H1 (cell line): ENCODE measurements at regions not wholly inside any gene's neighbourhood (a gene's known extent, or its start where the extent isn't known, plus 50 kb on each side); places are given as distances from the start of the nearest gene placed in this dataset.
A peak's percentile ranks its signal among the peaks of the same experiment; 100 is the strongest.

Source experiments
- CTCF ChIA-PET: fragments of 300-600 bp; sonication (Branson Sonifier 250); formaldehyde crosslinking; loops from one replicate; lab custom pipeline; 2021; ENCODE audit not compliant: partially characterized antibody; lab: Charles Lee
- POLR2A ChIA-PET: fragments of 300-600 bp; sonication (Branson Sonifier 250); formaldehyde crosslinking; loops from one replicate; lab custom pipeline; 2021; ENCODE audit warnings: inconsistent platforms; ENCODE audit not compliant: partially characterized antibody; lab: Charles Lee
- DNase-seq, 2 experiments: peaks; one replicate each; pipeline versions ENCODE4 v3.0.0 to v3.0.0-alpha.2; 2010 to 2022; ENCODE audit warnings: low spot score in 2 of 2, low read depth in 1 of 2, mixed read lengths in 1 of 2
- FAIRE-seq: peaks from 2 replicates; lab custom pipeline; 2011; peaks lifted over from hg19 to GRCh38; lab: Jason Lieb, UNC
- H2AFZ ChIP-seq: 2 replicates; pipeline ENCODE4 v1.8.1; 2012; ENCODE audit warnings: low read length, inconsistent platforms
- H2AK5ac ChIP-seq: 2 replicates; pipeline ENCODE4 v1.6.1; 2013; ENCODE audit warnings: low read depth, low read length
- H2BK120ac ChIP-seq: replicated peaks from 2 replicates; pipeline ENCODE3; 2013; ENCODE audit warnings: low read depth, low read length, inconsistent platforms
- H2BK12ac ChIP-seq: 2 replicates; pipeline ENCODE4 v1.6.1; 2013; ENCODE audit warnings: low read depth, low read length
- H2BK15ac ChIP-seq: 2 replicates; pipeline ENCODE4 v1.6.1; 2013; ENCODE audit warnings: low read length
- H2BK20ac ChIP-seq: 2 replicates; pipeline ENCODE4 v1.6.1; 2013; ENCODE audit warnings: low read length
- H2BK5ac ChIP-seq: 2 replicates; pipeline ENCODE4 v1.6.1; 2013; ENCODE audit warnings: low read depth, low read length
- H3K14ac ChIP-seq: 2 replicates; pipeline ENCODE4 v1.6.1; 2013; ENCODE audit warnings: inconsistent platforms; ENCODE audit not compliant: insufficient read length
- H3K18ac ChIP-seq: 2 replicates; pipeline ENCODE4 v1.6.1; 2013; ENCODE audit warnings: low read length; ENCODE audit errors: extremely low read depth
- H3K23ac ChIP-seq: 2 replicates; pipeline ENCODE4 v1.6.1; 2013; ENCODE audit warnings: inconsistent platforms; ENCODE audit not compliant: insufficient read length
- H3K23me2 ChIP-seq: 2 replicates; pipeline ENCODE4 v1.6.1; 2013; ENCODE audit warnings: low read depth, low read length
- H3K27ac ChIP-seq: 2 replicates; pipeline ENCODE4 v1.6.1; 2011; ENCODE audit warnings: low read depth, low read length, inconsistent platforms
- H3K27me3 ChIP-seq, 4 experiments: replicated peaks in 1 of 4; 1 replicate in 1 of 4; 2 replicates in 3 of 4; pipeline versions ENCODE4 v1.6.1 to v1.8.1; 2011 to 2013; ENCODE audit warnings: low read length in 3 of 4, mild to moderate bottlenecking in 3 of 4, inconsistent platforms in 2 of 4, mixed read lengths in 2 of 4, moderate library complexity in 1 of 4; ENCODE audit not compliant: control insufficient read depth in 3 of 4, insufficient read depth in 3 of 4; ENCODE audit errors: extremely low read depth in 1 of 4
- H3K36me3 ChIP-seq, 4 experiments: 2 replicates each; pipeline versions ENCODE4 v1.6.1 to v1.8.1; 2011 to 2013; ENCODE audit warnings: mild to moderate bottlenecking in 4 of 4, low read length in 3 of 4, moderate library complexity in 2 of 4, control low read depth in 1 of 4, inconsistent platforms in 1 of 4; ENCODE audit not compliant: insufficient read depth in 4 of 4, control insufficient read depth in 2 of 4
- H3K4ac ChIP-seq: replicated peaks from 2 replicates; pipeline ENCODE3; 2013; ENCODE audit warnings: low read length, low read depth, mixed read lengths, inconsistent platforms; ENCODE audit not compliant: insufficient read length
- H3K4me1 ChIP-seq, 4 experiments: replicated peaks in 1 of 4; 1 replicate in 1 of 4; 2 replicates in 3 of 4; pipeline versions ENCODE4 v1.6.1 to v1.8.1; 2011 to 2013; ENCODE audit warnings: low read length in 3 of 4, inconsistent platforms in 2 of 4, mixed read lengths in 1 of 4; ENCODE audit not compliant: insufficient read depth in 4 of 4, control insufficient read depth in 3 of 4
- H3K4me2 ChIP-seq, 2 experiments: 2 replicates each; pipeline versions ENCODE4 v1.6.1 to v1.8.1; 2011 to 2013; ENCODE audit warnings: low read depth in 2 of 2, low read length in 2 of 2, control low read depth in 1 of 2, inconsistent platforms in 1 of 2, mild to moderate bottlenecking in 1 of 2; ENCODE audit not compliant: insufficient read depth in 1 of 2
- H3K4me3 ChIP-seq, 4 experiments: fragments of 200-600, 300-600 bp in 1 of 4; sonication (generic), shearing (Covaris generic), sonication (Bioruptor Twin) in 1 of 4; 2 replicates each; pipeline versions ENCODE4 v1.5.1 to v1.8.1; 2011 to 2016; ENCODE audit warnings: low read length in 4 of 4, low read depth in 3 of 4, control low read depth in 2 of 4, inconsistent platforms in 2 of 4, mild to moderate bottlenecking in 2 of 4, mixed read lengths in 1 of 4, moderate library complexity in 1 of 4; ENCODE audit not compliant: insufficient read depth in 2 of 4; ENCODE audit errors: extremely low read depth in 1 of 4
- H3K56ac ChIP-seq: replicated peaks from 2 replicates; pipeline ENCODE3; 2013; ENCODE audit warnings: low read depth, mild to moderate bottlenecking, mixed read lengths, low read length, inconsistent platforms; ENCODE audit not compliant: insufficient read length
- H3K79me1 ChIP-seq: 2 replicates; pipeline ENCODE4 v1.6.1; 2013; ENCODE audit warnings: low read depth, low read length, control low read depth
- H3K79me2 ChIP-seq, 2 experiments: 2 replicates each; pipeline versions ENCODE4 v1.6.1 to v1.8.1; 2012 to 2013; ENCODE audit warnings: low read length in 2 of 2, mild to moderate bottlenecking in 2 of 2, inconsistent platforms in 1 of 2; ENCODE audit not compliant: insufficient read depth in 2 of 2, control insufficient read depth in 1 of 2
- H3K9ac ChIP-seq, 4 experiments: replicated peaks in 1 of 4; 1 replicate in 1 of 4; 2 replicates in 3 of 4; pipeline versions ENCODE4 v1.6.1 to v1.8.1; 2011 to 2013; ENCODE audit warnings: low read depth in 3 of 4, low read length in 3 of 4, control low read depth in 2 of 4, mild to moderate bottlenecking in 2 of 4, moderate library complexity in 2 of 4, inconsistent platforms in 1 of 4; ENCODE audit errors: extremely low read depth in 1 of 4
- H3K9me3 ChIP-seq, 2 experiments: 2 replicates each; pipeline versions ENCODE4 v1.6.1 to v1.8.1; 2012 to 2013; ENCODE audit warnings: mild to moderate bottlenecking in 2 of 2, moderate library complexity in 2 of 2, control low read depth in 1 of 2, inconsistent platforms in 1 of 2, low read depth in 1 of 2, low read length in 1 of 2, mixed read lengths in 1 of 2; ENCODE audit not compliant: insufficient read depth in 2 of 2
- H4K20me1 ChIP-seq, 2 experiments: replicated peaks in 1 of 2; 2 replicates each; pipeline versions ENCODE3 to v1.8.1; 2011 to 2013; ENCODE audit warnings: inconsistent platforms in 2 of 2, low read length in 2 of 2, mild to moderate bottlenecking in 1 of 2; ENCODE audit not compliant: insufficient read depth in 2 of 2, control insufficient read depth in 1 of 2
- H4K5ac ChIP-seq: 2 replicates; pipeline ENCODE4 v1.6.1; 2013; ENCODE audit warnings: low read length, low read depth, mixed read lengths, inconsistent platforms; ENCODE audit not compliant: insufficient read length
- H4K8ac ChIP-seq: 2 replicates; pipeline ENCODE4 v1.8.0; 2013; ENCODE audit warnings: mild to moderate bottlenecking, moderate library complexity, low read length, inconsistent platforms; ENCODE audit not compliant: insufficient read depth; ENCODE audit errors: extremely low read depth
- H4K91ac ChIP-seq: replicated peaks from 2 replicates; pipeline ENCODE3; 2013; ENCODE audit warnings: low read length, mixed read lengths, inconsistent platforms; ENCODE audit not compliant: insufficient read length
- CTCF ChIP-seq, 3 experiments: IDR thresholded peaks; 1 replicate in 2 of 3; 2 replicates in 1 of 3; pipeline versions ENCODE4 v1.5.1 to v1.6.1; 2011; ENCODE audit warnings: low read length in 3 of 3, mild to moderate bottlenecking in 3 of 3, inconsistent platforms in 2 of 3, low read depth in 1 of 3, moderate library complexity in 1 of 3; ENCODE audit not compliant: insufficient read depth in 1 of 3; ENCODE audit errors: control extremely low read depth in 1 of 3
- RAD21 ChIP-seq, 2 experiments: IDR thresholded peaks in 1 of 2; conservative IDR thresholded peaks in 1 of 2; 2 replicates each; pipeline ENCODE4 v1.6.1; 2011; ENCODE audit warnings: low read depth in 2 of 2, low read length in 2 of 2, improper control_type of control experiment in 1 of 2, inconsistent platforms in 1 of 2, mild to moderate bottlenecking in 1 of 2, moderate library complexity in 1 of 2
- RFX5 ChIP-seq: IDR thresholded peaks from 2 replicates; pipeline ENCODE4 v1.6.1; 2011; ENCODE audit warnings: low read depth, low read length, improper control_type of control experiment, borderline replicate concordance
- SP1 ChIP-seq: IDR thresholded peaks from 2 replicates; pipeline ENCODE4 v1.6.1; 2011; ENCODE audit warnings: low read depth, low read length
- TAF7 ChIP-seq: optimal IDR thresholded peaks from 2 replicates; pipeline ENCODE3; 2011; ENCODE audit warnings: low read depth, mild to moderate bottlenecking, inconsistent platforms, low read length, moderate library complexity, borderline replicate concordance
- TCF12 ChIP-seq: IDR thresholded peaks from 2 replicates; pipeline ENCODE4 v1.6.1; 2011; ENCODE audit warnings: low read depth, mild to moderate bottlenecking, low read length
- WGBS, 2 experiments: shearing (Covaris generic) in 1 of 2; methylation state at CpG; one replicate each; pipeline versions ENCODE4 v1.1.6 to v1.1.7; 2013 to 2015; ENCODE audit warnings: low lambda C conversion rate in 2 of 2, mixed read lengths in 2 of 2, inconsistent platforms in 1 of 2, low coverage in 1 of 2, missing lambda C conversion rate in 1 of 2; ENCODE audit not compliant: insufficient replicate concordance in 2 of 2, insufficient coverage in 1 of 2, insufficient read length in 1 of 2; ENCODE audit errors: extremely low coverage in 1 of 2, missing lambda C conversion rate in 1 of 2; 5-methylcytosine and 5-hydroxymethylcytosine counted together

GRCh38 chr20:20832715-20833114, 120.3 kb upstream of the RALGAPA2 start:
- H3K79me2 ChIP-seq: no peaks in the 10 kb centered on the region
- H3K18ac ChIP-seq: no peak overlapping the region
- no peak overlapping the region for H2BK120ac ChIP-seq
- no peak overlapping the region for H2BK15ac ChIP-seq
- no peak overlapping the region for H3K56ac ChIP-seq
- no peak overlapping the region for H4K8ac ChIP-seq
- H3K4me1 ChIP-seq: no peaks in the 10 kb centered on the region
- H3K4me3 ChIP-seq: no peak overlapping the region
- H3K4ac ChIP-seq: no peak overlapping the region
- H2BK12ac ChIP-seq: no peak overlapping the region
- TF ChIP-seq CTCF (IDR thresholded peaks at IDR 0.05; ENCODE audit: control extremely low read depth in 1 of 3, insufficient read depth in 1 of 3, low read depth in 1 of 3, low read length in 3 of 3): peak in 2 of 3 experiments; percentile 7 to 30; a peak in 1 of 4 replicates
- no peak for TF ChIP-seq TAF7
- TF ChIP-seq TCF12: no peak
- TF ChIP-seq SP1: no peak
- no peak for TF ChIP-seq RFX5
- peak in 1 of 2 experiments; percentile 16; a peak in 1 of 4 replicates for TF ChIP-seq RAD21 (IDR thresholded peaks at IDR 0.05 in 1 of 2, conservative IDR thresholded peaks at IDR 0.05 in 1 of 2; ENCODE audit: low read depth in 2 of 2, low read length in 2 of 2)
- no peak overlapping the region for H3K14ac ChIP-seq
- H3K23me2 ChIP-seq: no peaks in the 10 kb centered on the region
- H4K5ac ChIP-seq: no peak overlapping the region
- H3K27ac ChIP-seq: no peak overlapping the region
- H3K4me2 ChIP-seq: no peak overlapping the region
- no peak overlapping the region for H2AK5ac ChIP-seq
- no peaks in the 10 kb centered on the region for H4K20me1 ChIP-seq
- no peak overlapping the region for H3K23ac ChIP-seq
- no peaks in the 10 kb centered on the region for H3K79me1 ChIP-seq
- no peak overlapping the region for H2BK5ac ChIP-seq
- ChIA-PET CTCF (interaction anchor here (0.7 to 10.4 kb wide), 9 partner anchors 9 to 702 kb away, joined by 3 to 128 read pairs (median 3); no protein-coding TSS in a partner anchor), POLR2A (no interaction called here)
- H3K27me3 ChIP-seq: no peaks in the 10 kb centered on the region; a peak in 1 of 7 replicates
- H3K9ac ChIP-seq: no peak overlapping the region
- no peak overlapping the region for H2BK20ac ChIP-seq
- H4K91ac ChIP-seq: no peak overlapping the region
- H2AFZ ChIP-seq: no peak overlapping the region
- DNase-seq (no peak), FAIRE-seq (no peak)
- 93% methylated on average over 1 of the region's 1 CpG; no CpG with 5 or more reads in 1 of the 2 experiments for WGBS, 2 experiments
- H3K36me3 ChIP-seq: no peaks in the 10 kb centered on the region
- peaks cover 8 to 11% of the 10 kb centered on the region in 2 experiments; a peak in 2 of 4 replicates for H3K9me3 ChIP-seq
